Glutamatergic neuron (in vitro differentiated cells): ENCODE measurements at regions not wholly inside any gene's neighbourhood (a gene's known extent, or its start where the extent isn't known, plus 50 kb on each side); places are given as distances from the start of the nearest gene placed in this dataset.

Experiments used
- DNase-seq: peaks from one replicate; pipeline ENCODE4 v3.0.0; 2022
- H3K27ac Mint-ChIP-seq: one replicate; pipeline ENCODE4 v1.8.0; 2020; ENCODE audit warnings: mild to moderate bottlenecking, mixed read lengths, inconsistent platforms; ENCODE audit not compliant: unreplicated experiment
- H3K27me3 Mint-ChIP-seq: one replicate; pipeline ENCODE4 v1.8.0; 2020; ENCODE audit warnings: mild to moderate bottlenecking, moderate library complexity, mixed read lengths, inconsistent platforms; ENCODE audit not compliant: unreplicated experiment
- H3K36me3 Mint-ChIP-seq: one replicate; pipeline ENCODE4 v1.8.0; 2020; ENCODE audit warnings: mild to moderate bottlenecking, mixed read lengths, inconsistent platforms; ENCODE audit not compliant: unreplicated experiment
- H3K4me1 Mint-ChIP-seq: one replicate; pipeline ENCODE4 v1.8.0; 2020; ENCODE audit warnings: mild to moderate bottlenecking, low read depth, mixed read lengths, inconsistent platforms; ENCODE audit not compliant: unreplicated experiment
- H3K4me3 Mint-ChIP-seq: one replicate; pipeline ENCODE4 v1.8.0; 2020; ENCODE audit warnings: mild to moderate bottlenecking, mixed read lengths, inconsistent platforms; ENCODE audit not compliant: unreplicated experiment
- H3K9me3 Mint-ChIP-seq: one replicate; pipeline ENCODE4 v1.8.0; 2020; ENCODE audit warnings: mild to moderate bottlenecking, moderate library complexity, mixed read lengths, inconsistent platforms; ENCODE audit not compliant: unreplicated experiment
- TF ChIP-seq, protein P1 (sequence below): fragments of 200-600 bp; sonication (generic); IDR thresholded peaks from one replicate; pipeline ENCODE4 v1.5.0; 2021; ENCODE audit not compliant: partially characterized antibody, unreplicated experiment

DNA sequence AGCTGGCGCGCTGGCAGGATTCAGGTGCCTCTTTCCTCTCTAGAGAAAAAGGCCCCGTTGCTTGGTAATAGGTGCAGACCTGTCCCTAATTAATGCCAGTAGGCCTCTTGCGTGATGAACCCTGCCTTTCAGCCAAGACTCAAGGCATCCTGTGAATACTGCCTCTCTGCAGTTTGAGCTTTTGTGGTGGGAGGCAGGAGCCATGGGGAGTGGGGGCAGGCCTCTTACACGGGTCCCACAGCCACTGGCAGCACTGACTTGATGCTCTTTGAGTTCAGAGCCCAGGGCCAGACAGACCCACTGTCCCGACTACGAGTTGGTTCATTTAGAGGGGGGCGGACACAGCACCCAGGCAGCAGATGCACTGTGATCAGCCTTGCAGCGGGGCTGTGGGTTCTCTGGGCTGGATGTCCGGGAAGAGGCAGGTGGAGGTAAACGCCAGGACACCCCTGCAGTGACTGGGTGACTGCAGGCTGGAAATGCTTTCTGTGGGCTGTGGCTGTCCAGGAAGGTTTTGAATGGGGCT, 237.0 kb downstream of the SEC14L1 start:
- TF ChIP-seq, protein P1, sequence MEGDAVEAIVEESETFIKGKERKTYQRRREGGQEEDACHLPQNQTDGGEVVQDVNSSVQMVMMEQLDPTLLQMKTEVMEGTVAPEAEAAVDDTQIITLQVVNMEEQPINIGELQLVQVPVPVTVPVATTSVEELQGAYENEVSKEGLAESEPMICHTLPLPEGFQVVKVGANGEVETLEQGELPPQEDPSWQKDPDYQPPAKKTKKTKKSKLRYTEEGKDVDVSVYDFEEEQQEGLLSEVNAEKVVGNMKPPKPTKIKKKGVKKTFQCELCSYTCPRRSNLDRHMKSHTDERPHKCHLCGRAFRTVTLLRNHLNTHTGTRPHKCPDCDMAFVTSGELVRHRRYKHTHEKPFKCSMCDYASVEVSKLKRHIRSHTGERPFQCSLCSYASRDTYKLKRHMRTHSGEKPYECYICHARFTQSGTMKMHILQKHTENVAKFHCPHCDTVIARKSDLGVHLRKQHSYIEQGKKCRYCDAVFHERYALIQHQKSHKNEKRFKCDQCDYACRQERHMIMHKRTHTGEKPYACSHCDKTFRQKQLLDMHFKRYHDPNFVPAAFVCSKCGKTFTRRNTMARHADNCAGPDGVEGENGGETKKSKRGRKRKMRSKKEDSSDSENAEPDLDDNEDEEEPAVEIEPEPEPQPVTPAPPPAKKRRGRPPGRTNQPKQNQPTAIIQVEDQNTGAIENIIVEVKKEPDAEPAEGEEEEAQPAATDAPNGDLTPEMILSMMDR: no peak
- peak overlapping the region; percentile 61 for H3K4me3 Mint-ChIP-seq
- peaks cover 20% of the 10 kb centered on the region for H3K9me3 Mint-ChIP-seq
- no peak for DNase-seq
- H3K27ac Mint-ChIP-seq: peak overlapping the region; percentile 97
- peaks cover 23% of the 10 kb centered on the region for H3K27me3 Mint-ChIP-seq
- peaks cover 55% of the 10 kb centered on the region for H3K4me1 Mint-ChIP-seq
- H3K36me3 Mint-ChIP-seq: no peaks in the 10 kb centered on the region

DNA sequence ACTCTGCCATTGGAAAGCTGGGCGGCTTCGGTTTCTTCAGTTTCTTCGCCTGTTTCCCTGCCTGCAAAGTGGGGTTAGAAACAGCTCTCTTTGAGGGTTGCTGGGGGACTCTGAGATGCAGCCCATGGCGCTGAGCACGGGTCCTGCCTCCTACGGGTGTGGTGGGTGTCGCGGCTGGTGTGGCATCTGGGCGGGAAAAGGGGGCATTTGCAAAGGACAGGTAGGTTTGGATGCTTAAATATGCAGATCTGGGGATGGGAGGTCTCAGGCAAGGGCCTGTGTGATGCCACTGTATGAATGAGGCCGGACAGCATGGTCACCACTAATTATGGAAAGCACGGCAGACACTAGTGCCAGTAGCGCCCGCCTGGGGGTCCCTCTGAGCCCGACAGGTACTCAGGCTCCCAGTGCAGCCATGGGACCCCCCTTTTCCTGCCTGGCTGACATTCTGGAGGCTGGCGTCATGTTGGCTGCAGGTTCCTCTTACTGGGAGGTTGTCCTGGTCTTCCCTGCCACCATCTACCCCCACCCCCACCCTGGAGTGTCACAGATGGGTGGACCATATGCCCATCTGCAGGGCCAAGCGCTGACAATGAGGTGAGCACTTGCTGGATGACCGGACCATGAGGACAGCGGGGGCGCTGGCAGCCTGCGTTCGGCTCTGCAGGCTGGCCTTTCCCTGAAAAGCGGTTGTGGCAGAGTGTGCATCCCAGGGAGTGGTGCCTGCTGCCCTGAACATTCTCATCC, 237.7 kb downstream of the SEC14L1 start:
- Mint-ChIP-seq H3K27ac (peak overlapping the region; percentile 74), H3K27me3 (peaks cover 23% of the 10 kb centered on the region), H3K9me3 (peaks cover 20% of the 10 kb centered on the region), H3K4me1 (peaks cover 55% of the 10 kb centered on the region), H3K36me3 (no peaks in the 10 kb centered on the region), H3K4me3 (peak overlapping the region; percentile 59)
- TF ChIP-seq, protein P1: no peak
- DNase-seq: no peak

DNA sequence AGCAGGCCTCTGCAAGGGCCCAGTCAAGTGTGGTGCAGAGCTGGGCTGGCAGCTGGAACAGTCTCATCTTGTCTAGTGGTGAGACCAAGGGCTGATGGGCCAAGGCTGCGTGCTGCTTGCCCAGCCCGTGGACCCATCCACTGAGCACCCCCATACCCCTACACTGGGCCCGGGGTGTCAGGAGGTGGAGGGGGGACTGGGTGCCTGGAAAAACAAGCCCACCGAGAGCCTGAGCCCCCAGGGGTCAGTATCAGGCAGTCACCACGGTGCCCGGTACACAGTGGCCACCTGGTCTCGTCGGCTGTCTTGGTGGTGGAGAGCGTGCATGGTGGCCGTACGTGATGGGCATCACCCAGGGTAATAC, 238.3 kb downstream of the SEC14L1 start:
- no peak for DNase-seq
- Mint-ChIP-seq H3K4me3 (no peak overlapping the region), H3K36me3 (no peaks in the 10 kb centered on the region), H3K4me1 (peaks cover 57% of the 10 kb centered on the region), H3K9me3 (peaks cover 18% of the 10 kb centered on the region), H3K27me3 (peaks cover 23% of the 10 kb centered on the region), H3K27ac (no peak overlapping the region)
- TF ChIP-seq, protein P1: no peak

GRCh38 chr17:77379832-77380231, 239.1 kb downstream of the SEC14L1 start:
- DNase-seq: no peak
- TF ChIP-seq, protein P1: no peak
- no peaks in the 10 kb centered on the region for H3K36me3 Mint-ChIP-seq
- peaks cover 16% of the 10 kb centered on the region for H3K9me3 Mint-ChIP-seq
- H3K4me3 Mint-ChIP-seq: no peak overlapping the region
- peaks cover 57% of the 10 kb centered on the region for H3K4me1 Mint-ChIP-seq
- H3K27me3 Mint-ChIP-seq: peaks cover 18% of the 10 kb centered on the region
- H3K27ac Mint-ChIP-seq: no peak overlapping the region
